ENCODE measurements at regions not wholly inside any gene's neighbourhood (a gene's known extent, or its start where the extent isn't known, plus 50 kb on each side); places are given as distances from the start of the nearest gene placed in this dataset.

DNA sequence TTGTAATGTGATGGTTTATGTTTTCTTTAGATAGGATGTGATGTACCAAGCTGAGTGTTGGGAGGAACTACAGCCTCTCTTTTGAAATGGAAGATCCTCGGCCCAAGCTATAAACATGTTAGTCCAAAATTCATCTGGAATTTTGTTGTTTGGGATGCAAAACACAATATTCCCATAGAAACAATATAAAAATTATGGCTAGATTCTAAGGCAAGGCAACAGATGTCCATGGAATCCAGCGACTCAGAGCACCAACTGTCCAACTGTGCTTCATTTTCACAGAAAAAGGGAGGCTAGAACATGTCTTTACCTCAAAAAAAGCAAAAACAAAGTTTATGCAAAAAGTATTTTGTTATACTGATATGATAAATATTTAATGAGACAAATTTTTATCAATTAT lies 52.4 kb upstream of the ATP8B1 start:
- no peak overlapping the region for H3K18ac ChIP-seq (ENCODE audit: low read depth, low read length)
- intact Hi-C loops (cut with micrococcal nuclease) (loop anchor here (10.0 kb wide), 1 partner anchor 221 kb away; no protein-coding TSS in a partner anchor), in situ Hi-C loops (cut with MboI; ENCODE audit: low sequenced_read_pairs) (no loop called here), dilution Hi-C loops (cut with HindIII; ENCODE audit: low sequenced_read_pairs, unreplicated experiment) (no loop called here)
- no peak overlapping the region for H2BK5ac ChIP-seq (ENCODE audit: low read depth, low read length, poor library complexity, severe bottlenecking)
- no peak overlapping the region for H2BK120ac ChIP-seq (ENCODE audit: low read depth, low read length)
- H4K8ac ChIP-seq (ENCODE audit: low read depth in 2 of 2, low read length in 2 of 2) = no peak overlapping the region
- WGBS, 2 experiments (ENCODE audit: extremely low coverage in 2 of 2, insufficient read length in 1 of 2) = no CpG with 5 or more reads among the region's 2 CpGs
- H3K56ac ChIP-seq (ENCODE audit: extremely low read depth, insufficient read depth, low read length) = no peak overlapping the region
- POLR2A ChIA-PET (ENCODE audit: unreplicated experiment) = no interaction called here
- H4K91ac ChIP-seq (ENCODE audit: insufficient read depth, low read depth, low read length) = no peak overlapping the region
- no peak overlapping the region for H3K23ac ChIP-seq (ENCODE audit: low read depth, low read length)
- CTCF ChIA-PET = no interaction called here
- H2AFZ ChIP-seq (replicated peaks; ENCODE audit: low read length, poor library complexity) = no peak overlapping the region
- no peak overlapping the region for H3K4me3 ChIP-seq (ENCODE audit: insufficient read depth, low read depth, low read length)
- H3K9me1 ChIP-seq (ENCODE audit: insufficient read depth, low read length) = no peaks in the 10 kb centered on the region
- H2AK9ac ChIP-seq (replicated peaks; ENCODE audit: low read depth, low read length, poor library complexity) = no peak overlapping the region
- no peak overlapping the region for H2AK5ac ChIP-seq (ENCODE audit: low read depth, low read length)
- H3K4me2 ChIP-seq (ENCODE audit: low read depth, low read length) = no peak overlapping the region
- H3K14ac ChIP-seq (replicated peaks; ENCODE audit: low read depth, low read length) = no peak overlapping the region
- ATAC-seq (ENCODE audit: low read depth) = no peak
- no peaks in the 10 kb centered on the region for H3K79me1 ChIP-seq (ENCODE audit: low read depth in 1 of 2, low read length in 2 of 2)
- no peaks in the 10 kb centered on the region for H3K4me1 ChIP-seq (ENCODE audit: control insufficient read depth, insufficient read depth, low read length)
- H4K5ac ChIP-seq (ENCODE audit: low read depth, low read length) = no peak overlapping the region
- no peak overlapping the region for H3K27ac ChIP-seq (ENCODE audit: insufficient read depth, low read length)
- no peaks in the 10 kb centered on the region for H3K36me3 ChIP-seq (ENCODE audit: control insufficient read depth, insufficient read depth, low read length)
- no peaks in the 10 kb centered on the region for H3K9me3 ChIP-seq (ENCODE audit: control insufficient read depth, insufficient read depth, low read length)
- no peaks in the 10 kb centered on the region for H3K27me3 ChIP-seq (ENCODE audit: control insufficient read depth, insufficient read depth, low read length)
- H4K20me1 ChIP-seq (ENCODE audit: insufficient read depth, low read length) = no peaks in the 10 kb centered on the region
- no peak overlapping the region for H2BK20ac ChIP-seq (ENCODE audit: low read depth, low read length)
- DNase-seq = no peak
- BruUV-seq (replicated peaks) = no TSS peak
- no peak overlapping the region for H3K9ac ChIP-seq (ENCODE audit: low read depth, low read length)
- TF ChIP-seq FOS (IDR thresholded peaks at IDR 0.05; ENCODE audit: low read depth, low read length) = no peak
- TF ChIP-seq MAFK (IDR thresholded peaks at IDR 0.05; ENCODE audit: low read depth, low read length) = no peak
- TF ChIP-seq, protein P1, sequence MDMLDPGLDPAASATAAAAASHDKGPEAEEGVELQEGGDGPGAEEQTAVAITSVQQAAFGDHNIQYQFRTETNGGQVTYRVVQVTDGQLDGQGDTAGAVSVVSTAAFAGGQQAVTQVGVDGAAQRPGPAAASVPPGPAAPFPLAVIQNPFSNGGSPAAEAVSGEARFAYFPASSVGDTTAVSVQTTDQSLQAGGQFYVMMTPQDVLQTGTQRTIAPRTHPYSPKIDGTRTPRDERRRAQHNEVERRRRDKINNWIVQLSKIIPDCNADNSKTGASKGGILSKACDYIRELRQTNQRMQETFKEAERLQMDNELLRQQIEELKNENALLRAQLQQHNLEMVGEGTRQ (IDR thresholded peaks at IDR 0.05; ENCODE audit: low read depth, low read length) = no peak
- no peak for TF ChIP-seq NFE2L2 (IDR thresholded peaks at IDR 0.05; ENCODE audit: low read depth, low read length)
- TF ChIP-seq RFX5 (IDR thresholded peaks at IDR 0.05; ENCODE audit: low read depth, low read length) = no peak
- no peak for TF ChIP-seq MAZ (IDR thresholded peaks at IDR 0.05; ENCODE audit: borderline replicate concordance, low read depth, low read length)
- TF ChIP-seq POLR2A (IDR thresholded peaks at IDR 0.05; ENCODE audit: low read depth, low read length) = no peak
- no peak for TF ChIP-seq CTCF (conservative IDR thresholded peaks at IDR 0.05; ENCODE audit: low read depth, low read length)
- TF ChIP-seq, protein P2, sequence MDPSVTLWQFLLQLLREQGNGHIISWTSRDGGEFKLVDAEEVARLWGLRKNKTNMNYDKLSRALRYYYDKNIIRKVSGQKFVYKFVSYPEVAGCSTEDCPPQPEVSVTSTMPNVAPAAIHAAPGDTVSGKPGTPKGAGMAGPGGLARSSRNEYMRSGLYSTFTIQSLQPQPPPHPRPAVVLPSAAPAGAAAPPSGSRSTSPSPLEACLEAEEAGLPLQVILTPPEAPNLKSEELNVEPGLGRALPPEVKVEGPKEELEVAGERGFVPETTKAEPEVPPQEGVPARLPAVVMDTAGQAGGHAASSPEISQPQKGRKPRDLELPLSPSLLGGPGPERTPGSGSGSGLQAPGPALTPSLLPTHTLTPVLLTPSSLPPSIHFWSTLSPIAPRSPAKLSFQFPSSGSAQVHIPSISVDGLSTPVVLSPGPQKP (IDR thresholded peaks at IDR 0.05; ENCODE audit: borderline replicate concordance, low read depth, low read length) = no peak
- no peak for TF ChIP-seq RAD21 (IDR thresholded peaks at IDR 0.05; ENCODE audit: low read length)
- no peak for TF ChIP-seq CEBPB (IDR thresholded peaks at IDR 0.05; ENCODE audit: low read depth, low read length)
- TF ChIP-seq RCOR1 (IDR thresholded peaks at IDR 0.05; ENCODE audit: insufficient replicate concordance, low read length) = no peak
- TF ChIP-seq SMC3 (IDR thresholded peaks at IDR 0.05; ENCODE audit: low read depth, low read length) = no peak
- no peak for TF ChIP-seq CHD1 (IDR thresholded peaks at IDR 0.05; ENCODE audit: low read depth, low read length)
- TF ChIP-seq MXI1 (IDR thresholded peaks at IDR 0.05; ENCODE audit: borderline replicate concordance, low read depth, low read length) = no peak
- TF ChIP-seq BHLHE40 (IDR thresholded peaks at IDR 0.05; ENCODE audit: low read depth, low read length) = no peak
- H3K4ac ChIP-seq (ENCODE audit: low read depth, low read length) = no peak overlapping the region
- no peak overlapping the region for H2BK15ac ChIP-seq (ENCODE audit: low read depth, low read length)

All from IMR-90 (cell line).